DND-41 (cell line): ENCODE measurements at regions not wholly inside any gene's neighbourhood (a gene's known extent, or its start where the extent isn't known, plus 50 kb on each side); places are given as distances from the start of the nearest gene placed in this dataset.

Experiments
- CTCF ChIP-seq: IDR thresholded peaks from 2 replicates; pipeline ENCODE4 v1.5.1; 2012; ENCODE audit warnings: borderline replicate concordance, low read length, moderate library complexity, mild to moderate bottlenecking; ENCODE audit not compliant: poor library complexity, severe bottlenecking; ENCODE audit errors: extremely low read depth
- EZH2 ChIP-seq: IDR thresholded peaks from 3 replicates; pipeline ENCODE4 v1.6.1; 2012; ENCODE audit warnings: borderline replicate concordance, low read depth, mild to moderate bottlenecking, moderate library complexity, low read length, inconsistent platforms; ENCODE audit not compliant: severe bottlenecking

GRCh38 chr5:37915097-37915736, 75.4 kb upstream of the GDNF start:
- no peak for TF ChIP-seq EZH2
- no peak for TF ChIP-seq CTCF
